Left renal cortex interstitium (tissue), 4 donors: ENCODE measurements at regions not wholly inside any gene's neighbourhood (a gene's known extent, or its start where the extent isn't known, plus 50 kb on each side); places are given as distances from the start of the nearest gene placed in this dataset.

Source experiments
- DNase-seq, 4 donors: peaks; one replicate each; pipeline ENCODE4 v3.0.0-alpha.2; 2013; ENCODE audit warnings: low read depth in 4 of 4, low spot score in 2 of 4, missing footprints in 1 of 4

DNA sequence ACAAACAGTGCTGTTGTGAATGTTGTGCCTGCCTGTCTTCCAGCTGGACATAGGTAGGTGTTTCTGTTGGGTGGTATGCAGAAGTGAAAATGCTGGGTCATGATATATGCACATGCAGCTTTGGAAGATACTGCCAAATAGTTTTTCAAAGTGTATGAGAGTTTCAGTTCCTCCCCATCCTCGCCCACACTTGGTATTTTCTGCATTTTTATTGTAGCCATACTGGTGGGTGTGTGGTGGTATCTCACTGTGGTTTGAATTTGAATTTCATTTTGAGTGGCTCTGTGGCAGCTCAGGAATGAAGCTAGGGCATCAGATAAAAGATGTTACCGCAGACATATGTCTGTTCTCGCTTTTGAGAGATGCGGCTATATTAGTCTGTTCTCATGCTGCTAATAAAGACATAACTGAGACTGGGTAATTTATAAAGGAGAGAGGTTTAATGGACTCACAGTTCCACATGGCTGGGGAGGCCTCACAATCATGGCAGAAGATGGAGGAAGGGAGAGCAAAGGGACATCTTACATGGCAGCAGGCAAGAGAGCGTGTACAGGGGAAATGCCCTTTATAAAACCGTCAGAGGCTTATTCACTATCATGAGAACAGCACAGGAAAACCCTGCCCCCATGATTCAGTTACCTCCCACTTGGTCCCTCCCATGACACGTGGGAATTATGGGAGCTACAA is 183.1 kb downstream of the CAND1 start:
- no peak for DNase-seq

DNA sequence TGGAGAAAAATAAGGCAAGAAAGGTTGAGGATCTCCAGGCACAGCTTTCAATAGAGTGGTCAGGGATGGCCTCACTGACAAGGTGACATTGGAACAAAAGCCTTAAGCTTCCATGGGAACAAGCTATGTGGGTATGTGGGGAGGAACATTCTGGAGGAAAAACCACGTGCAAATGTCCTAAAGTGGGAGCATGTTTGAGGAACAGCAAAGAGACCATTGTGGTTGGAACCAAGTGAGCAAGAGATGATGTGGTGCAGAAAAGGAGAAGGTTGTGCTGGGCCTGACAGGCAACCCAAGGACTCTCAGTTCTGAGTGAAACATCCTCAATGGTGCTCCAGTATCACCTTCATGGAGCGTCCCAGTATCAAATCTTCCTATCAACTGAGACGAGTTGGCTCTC is 184.0 kb downstream of the CAND1 start:
- no peak for DNase-seq

DNA sequence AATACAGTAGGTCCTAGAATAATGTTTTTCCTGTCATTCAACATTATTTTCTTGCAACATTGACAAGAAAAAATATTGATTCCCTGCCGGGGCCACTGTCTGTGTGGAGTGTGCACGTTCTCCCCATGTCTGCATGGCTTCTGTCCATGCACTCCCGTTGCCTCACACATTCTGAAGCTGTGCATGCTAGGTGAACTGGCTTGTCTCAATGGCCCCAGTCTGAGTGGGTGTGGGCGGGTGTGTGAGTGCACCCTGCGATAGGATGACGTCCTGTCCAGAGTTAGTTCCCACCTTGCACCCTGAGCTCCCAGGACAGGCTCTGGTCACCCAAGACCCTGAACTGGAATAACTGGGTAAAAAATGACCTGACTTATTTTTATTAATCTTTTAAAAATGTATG is 186.1 kb downstream of the CAND1 start:
- DNase-seq = no peak

DNA sequence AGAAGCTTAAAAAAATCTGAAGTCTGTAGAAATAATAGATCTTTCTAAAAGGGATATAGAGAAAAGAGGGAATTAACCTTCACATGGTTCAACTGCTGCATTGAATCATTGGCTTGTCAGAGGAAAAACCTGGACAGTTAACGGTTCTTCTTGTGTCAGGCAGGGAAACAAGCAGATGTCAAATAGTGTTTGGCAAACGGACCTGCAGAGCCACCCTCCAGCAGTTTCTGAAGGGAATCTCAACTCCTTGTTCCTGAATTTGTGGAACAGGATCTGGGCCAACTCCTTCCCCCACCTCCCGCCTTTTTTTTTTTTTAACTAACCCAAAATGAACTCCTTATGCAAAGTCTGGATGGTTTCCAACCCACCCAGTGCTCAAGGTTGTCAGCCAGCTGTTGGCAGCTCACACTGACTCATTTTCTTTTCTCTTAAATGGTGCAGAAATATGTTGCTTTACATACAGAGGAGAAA is 187.3 kb downstream of the CAND1 start:
- DNase-seq = no peak

DNA sequence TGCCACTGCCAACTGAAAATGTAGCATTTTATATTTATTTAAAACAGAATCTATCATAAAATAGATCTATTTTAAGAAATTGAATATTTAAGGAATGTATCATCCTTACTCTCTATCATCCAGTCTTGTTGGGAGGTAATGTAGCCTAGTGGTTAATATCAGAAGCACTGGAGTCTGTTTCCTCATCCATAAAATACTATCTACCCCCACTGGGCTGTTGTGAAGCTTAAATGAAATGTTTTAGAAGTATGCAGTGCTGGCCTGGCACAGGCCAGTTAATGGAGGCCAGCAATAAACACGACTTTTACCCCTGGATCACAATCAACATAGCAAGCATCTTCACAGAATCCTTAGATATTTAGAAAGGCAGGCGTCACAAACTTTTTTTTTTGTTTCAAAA is 188.0 kb downstream of the CAND1 start:
- no peak for DNase-seq

DNA sequence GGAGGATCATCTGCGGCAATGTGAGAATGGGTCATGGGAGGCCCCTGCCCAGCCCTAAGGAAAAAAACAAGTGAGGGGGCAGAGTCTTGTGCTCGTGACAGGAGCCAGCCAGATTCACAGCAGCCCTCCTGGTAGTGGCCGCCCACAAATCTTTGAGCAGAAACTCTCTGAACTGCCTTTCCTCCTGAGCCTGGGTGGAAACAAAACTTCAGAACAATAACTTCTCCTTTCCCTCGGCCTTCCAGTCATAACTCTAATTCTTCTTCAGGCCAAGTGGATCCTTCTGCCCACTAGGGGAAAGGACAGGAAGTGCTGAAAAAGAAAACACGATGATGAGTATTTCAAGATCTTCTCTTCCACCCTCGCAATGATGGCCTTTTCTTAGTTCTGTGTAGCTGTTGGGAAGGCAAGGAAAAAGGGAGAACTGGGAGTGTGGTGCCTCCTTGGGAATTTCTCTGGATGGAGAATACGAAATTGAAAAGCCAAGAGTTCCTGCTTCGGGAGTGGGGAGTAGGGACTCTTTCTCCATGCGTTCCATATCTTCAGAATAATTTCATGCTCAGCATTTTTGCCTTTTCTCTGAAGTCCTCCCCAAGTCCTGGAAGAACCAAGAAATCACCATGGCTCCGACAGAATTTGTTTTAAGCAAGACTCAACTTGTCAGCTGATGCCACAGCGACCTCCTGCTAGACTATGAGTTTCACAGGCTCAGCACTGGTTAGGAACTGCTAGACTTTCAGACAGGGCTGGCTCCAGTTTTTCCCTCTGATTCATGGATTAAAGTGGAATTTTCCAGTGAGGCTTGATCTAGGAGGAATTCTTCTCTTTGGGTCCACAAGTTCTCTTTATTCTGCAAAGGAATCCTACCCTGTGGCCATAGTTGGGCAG is 188.9 kb downstream of the CAND1 start:
- no peak for DNase-seq

DNA sequence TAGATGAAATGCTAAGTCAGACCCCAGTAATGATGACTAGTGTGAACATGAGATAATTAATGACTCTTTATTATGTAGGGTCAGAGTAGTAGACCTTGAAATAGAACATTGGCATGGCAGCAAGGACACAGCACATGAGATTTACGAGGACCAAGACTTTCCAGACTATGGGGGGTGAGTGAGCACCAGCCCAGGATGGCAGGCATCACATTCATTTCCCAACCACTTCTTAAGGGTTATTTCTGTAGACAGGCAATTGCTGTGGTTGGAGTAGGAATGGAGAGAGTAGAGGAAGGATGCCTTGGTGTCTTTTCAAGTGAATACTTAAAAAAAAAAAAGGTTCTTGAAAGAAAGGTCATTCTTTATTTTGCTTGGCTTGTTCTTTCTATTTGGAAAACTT is 189.4 kb upstream of the DYRK2 start:
- no peak for DNase-seq

DNA sequence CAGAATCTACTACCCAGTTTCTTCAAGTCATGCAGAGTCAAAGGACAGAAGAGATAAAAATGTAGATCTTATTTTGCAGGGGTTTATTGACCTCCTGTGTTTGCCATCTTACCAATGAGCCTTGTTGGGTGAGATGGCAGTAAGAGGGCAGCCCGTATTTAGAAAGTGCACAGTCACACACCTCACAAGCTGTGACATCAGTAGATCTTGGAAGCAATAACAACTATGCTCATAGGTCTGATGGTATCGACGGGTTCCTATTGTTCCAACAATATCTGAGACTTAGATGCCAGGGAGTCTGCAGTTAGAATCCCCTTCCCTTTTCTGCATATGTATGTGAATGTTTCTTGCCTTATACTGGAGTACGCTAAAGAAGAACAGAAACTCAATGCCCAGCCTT is 189.0 kb upstream of the DYRK2 start:
- no peak for DNase-seq

DNA sequence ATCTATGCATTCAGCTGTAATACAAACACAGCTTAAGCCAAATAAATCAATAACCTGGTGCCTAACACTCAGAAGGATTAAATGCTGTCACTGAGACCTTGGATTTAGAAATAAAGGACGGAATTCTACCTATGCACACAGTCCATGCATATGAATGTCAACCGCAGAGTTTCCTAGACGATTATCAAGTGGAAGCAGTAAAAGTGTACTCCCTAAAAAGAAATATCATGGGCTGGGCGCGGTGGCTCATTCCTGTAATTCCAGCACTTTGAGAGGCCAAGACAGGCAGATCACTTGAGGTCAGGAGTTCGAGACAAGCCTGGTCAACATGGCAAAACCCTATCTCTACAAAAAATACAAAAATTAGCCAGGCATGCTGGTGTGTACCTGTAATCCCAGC is 188.2 kb upstream of the DYRK2 start:
- no peak for DNase-seq

DNA sequence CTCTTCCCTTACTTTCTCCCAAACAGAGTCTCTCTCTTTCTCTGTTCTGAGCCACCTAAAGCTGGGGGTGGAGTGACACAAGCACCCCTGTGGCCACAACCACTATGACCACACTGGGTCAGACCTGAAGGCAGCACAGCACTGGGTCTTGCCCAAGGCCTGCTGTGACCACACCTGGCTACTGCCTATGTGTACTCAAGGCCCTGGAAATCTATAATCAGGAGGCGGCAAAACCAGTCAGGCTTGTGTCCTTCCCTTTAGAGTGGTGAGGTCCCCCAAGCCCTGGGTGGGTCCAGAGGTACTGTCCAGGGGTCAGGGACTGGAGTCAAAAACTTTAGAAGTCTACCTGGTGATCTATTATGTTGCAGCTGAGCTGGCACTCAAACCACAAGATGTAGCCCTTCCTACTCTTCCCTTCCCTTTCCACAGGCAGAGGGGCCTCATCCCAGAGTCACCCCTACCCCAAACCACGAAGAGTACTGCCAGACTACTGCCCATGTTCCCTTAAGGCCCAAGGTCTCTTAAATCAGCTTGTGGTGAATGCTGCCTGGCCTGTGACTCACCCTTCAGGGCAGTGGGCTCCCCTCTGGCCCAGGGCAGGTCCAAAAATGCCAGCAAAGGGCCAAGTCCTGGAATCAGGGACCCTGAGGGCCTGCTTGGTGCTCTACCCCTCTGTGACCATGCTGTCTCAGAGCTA is 179.8 kb upstream of the DYRK2 start:
- DNase-seq = no peak

DNA sequence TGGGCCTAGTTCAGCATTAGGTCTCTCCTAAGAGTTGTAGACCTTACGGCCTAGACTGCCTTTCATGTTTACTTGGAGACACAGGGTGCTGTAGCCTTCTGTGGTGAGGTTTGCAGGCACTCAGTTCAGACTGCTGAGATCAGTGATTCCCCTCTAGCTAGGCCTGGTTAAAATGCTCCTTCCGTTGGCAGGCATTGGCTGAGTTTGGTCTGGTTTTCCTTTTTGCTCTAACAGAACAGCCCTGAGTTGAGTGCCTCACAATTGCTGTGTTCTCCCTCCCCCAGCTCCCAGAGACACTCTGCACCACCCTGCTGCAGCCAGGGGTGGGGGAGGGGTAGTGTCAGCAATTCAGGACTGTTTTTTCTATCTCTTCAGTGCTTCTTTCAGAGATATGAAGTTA is 178.9 kb upstream of the DYRK2 start:
- DNase-seq = peak in 1 of 4 donors; percentile 10

DNA sequence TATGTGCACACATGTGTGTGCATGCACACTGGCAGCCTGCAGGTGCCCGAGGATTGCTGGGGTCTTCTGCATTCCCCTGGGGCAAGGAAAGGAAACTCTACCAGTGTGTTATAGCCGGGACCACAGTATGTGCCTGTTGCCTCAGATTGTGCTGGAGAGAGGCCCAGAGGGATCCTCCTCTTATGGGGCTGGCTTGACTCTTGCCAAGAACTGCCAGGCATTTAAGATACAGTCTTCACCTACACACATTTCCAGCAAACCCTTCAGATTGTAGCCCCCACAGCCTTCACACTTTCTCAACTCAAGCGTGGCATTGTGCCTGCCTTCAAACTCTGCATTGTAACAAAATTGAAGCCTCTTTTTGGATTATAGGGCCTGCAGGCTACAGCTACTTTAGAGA is 176.7 kb upstream of the DYRK2 start:
- DNase-seq = no peak

DNA sequence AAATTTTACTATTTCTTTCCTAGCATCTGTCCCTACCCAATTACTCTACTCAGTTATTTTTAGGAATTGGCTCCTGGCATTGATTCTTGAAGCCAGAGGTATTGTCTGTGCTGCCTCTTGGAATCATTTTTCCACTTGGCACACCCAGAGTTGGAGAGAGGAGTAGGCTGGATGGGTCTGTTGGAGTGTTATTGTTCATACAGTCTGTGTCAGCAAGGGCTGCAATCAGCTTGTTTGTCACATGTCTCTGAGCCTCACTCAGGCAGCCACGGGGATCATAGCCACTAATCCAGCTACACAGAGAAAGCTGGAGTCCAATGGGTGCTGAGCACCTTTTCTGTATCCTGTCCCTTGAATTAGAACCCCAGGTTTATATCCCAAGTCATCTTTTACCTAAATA is 176.0 kb upstream of the DYRK2 start:
- no peak for DNase-seq

DNA sequence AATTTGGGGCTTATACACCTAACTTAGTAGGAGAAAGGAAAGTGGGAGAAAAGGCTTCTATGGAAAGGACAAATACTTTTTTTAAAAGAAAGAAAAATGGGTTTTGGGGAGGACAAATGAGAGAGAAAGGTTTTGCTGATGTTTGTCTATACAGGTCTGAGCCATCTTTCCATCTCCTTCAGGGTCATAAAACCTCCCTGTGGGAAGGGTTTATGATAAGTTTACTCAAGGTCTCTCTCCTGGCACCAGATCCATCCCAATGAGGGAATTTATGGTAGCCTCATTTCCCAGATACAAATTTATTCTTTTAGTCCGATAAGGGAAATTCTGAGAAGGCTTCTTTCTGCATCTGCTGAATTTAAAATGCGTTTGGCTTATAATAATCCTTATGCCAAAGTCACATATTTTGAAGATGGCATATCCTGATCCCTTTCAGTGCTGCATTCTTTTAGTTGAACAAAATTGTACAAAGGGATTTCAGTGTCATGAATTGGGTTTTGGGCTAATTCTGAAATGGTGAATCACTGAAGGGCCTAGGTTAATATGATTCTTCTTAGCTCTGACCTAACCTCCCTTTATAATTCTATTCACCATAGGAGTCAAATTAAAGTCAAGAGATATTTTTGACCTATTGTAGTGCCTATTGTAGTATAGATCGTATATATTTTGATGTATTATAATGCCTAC is 173.5 kb upstream of the DYRK2 start:
- DNase-seq = no peak

DNA sequence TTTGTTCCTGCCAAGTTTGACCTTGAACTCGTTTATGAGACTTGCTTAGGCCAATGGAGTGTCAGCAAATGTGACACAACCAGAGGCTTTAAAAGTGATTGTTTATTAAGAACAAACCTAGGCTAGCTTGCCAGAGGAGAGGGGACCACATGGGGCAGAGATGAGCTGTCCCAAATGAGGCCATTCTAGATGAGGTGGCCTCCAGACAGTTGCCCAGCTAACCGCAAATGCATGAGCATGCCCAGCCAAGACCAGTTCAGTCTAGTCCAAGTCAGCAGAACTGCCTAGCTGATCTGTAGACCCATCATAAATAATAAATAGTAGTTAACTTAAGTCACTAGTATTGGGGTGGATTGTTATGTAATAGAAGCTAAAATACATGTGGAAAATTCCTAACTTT is 172.8 kb upstream of the DYRK2 start:
- DNase-seq = no peak

DNA sequence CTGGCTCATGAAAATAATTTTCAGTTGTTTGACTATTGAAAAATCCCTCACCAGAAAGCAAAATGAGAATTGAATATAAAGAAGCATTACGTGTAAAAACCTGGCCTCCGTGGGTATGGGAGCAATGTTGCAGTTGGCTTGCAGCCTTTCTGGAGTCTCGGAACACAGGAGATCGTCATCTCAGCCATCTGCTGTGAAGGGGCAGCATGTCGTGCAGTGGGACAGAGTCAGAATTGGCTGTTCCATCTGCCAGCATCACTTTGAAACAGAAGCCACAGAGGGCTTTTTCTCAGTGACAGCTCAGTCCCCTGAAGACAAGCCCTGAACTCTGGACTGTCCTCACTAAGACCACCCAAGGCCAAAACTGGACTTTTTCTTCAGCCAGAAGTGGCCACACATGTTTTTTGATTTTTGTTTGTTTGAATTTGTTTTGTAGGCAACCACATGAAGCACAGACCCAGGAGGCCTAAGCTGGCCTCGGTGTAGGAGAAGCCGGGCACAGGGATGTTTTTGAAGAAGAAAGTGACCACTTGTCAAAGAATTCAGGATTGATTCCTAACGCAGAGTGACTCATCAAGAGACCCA is 170.8 kb upstream of the DYRK2 start:
- no peak for DNase-seq

DNA sequence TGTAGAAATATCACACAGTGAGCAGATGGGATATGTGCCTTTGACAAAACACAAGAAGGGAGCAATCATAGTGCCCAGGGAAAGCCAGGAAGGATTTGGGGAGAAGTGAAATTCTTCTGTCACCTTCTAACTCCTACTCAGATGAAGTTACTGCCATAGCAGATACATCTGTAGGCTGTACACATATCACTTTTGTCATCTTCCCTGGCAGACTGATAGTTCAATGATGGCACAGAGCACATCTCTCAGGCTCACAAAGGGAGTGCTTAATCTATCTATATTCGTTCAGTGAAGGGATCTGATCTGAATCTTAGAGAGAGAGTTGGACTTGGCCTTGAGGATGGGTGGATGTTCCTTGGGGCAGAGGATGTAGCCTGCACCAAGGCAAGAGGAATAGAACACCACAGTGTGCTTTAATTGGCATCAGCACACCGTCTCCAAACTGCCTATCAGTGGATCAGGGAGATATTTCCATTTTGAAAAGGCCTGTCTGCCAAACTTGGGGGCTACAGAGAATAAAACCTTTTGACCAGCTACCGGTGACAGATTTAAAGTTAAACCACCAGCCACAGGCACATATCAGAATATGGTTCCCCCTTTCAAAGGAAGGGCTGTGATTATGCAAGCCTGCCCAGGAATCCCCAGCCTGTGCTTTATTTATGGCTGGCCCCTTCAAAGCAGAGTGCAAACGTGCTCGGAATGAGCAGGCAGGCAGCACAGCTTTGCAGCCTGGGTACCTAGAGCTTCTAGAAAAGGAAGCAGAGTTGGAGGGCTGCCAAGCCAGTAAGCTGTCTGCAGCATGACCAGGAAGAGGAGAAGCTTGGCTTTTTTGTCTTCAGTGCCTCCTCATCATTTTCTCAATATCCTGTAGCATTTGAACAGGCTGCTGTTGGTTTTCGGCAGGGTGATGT is 165.5 kb upstream of the DYRK2 start:
- DNase-seq = peak in 1 of 4 donors; percentile 39

DNA sequence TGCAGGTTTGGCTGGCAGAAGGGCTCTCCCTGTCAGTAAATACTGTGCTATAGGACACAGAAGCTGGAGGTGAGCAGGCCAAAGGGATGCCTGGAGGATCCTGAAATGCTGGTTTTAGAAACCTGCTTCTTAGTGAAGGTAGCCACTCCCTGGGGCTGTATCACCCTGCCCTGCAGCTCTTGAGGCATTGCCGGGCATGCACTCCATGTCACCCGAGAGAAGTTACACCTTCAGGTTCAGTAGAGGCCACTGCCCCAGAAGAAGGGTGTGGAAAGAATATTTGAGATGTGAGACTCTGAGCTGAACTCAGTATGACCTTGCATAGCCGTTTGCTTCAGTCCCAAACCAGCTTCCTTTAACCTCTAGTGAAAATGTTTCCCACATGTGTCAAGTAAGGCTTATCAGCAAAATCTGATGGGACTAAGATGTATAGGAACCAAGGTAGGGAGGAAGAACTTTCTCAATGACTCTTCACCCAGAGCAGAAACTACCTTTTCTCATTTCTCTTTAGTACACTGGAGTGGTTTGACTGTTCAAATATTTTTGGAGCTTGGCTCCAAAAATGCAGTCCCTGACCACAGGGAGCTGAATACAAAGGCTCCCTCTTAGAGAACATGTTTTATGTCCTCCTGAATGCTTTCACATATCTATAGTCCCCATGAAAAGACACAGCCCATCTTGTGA is 164.5 kb upstream of the DYRK2 start:
- DNase-seq = no peak
